Spinal cord (tissue), 9 donors: ENCODE measurements at regions not wholly inside any gene's neighbourhood (a gene's known extent, or its start where the extent isn't known, plus 50 kb on each side); places are given as distances from the start of the nearest gene placed in this dataset.
A peak's percentile ranks its signal among the peaks of the same experiment; 100 is the strongest.

Experiments used
- DNase-seq, 6 donors: peaks; one replicate each; pipeline versions ENCODE4 v3.0.0 to v3.0.0-alpha.2; 2013 to 2015; ENCODE audit warnings: low spot score in 6 of 6, low read depth in 4 of 6
- H3K27ac ChIP-seq: one replicate; pipeline ENCODE4 v1.5.1; 2013; ENCODE audit warnings: low read depth, low read length, control low read depth
- H3K27me3 ChIP-seq: one replicate; pipeline ENCODE4 v1.6.1; 2013; ENCODE audit warnings: low read length; ENCODE audit not compliant: control insufficient read depth, insufficient read depth
- H3K36me3 ChIP-seq: one replicate; pipeline ENCODE4 v1.6.1; 2013; ENCODE audit warnings: low read length; ENCODE audit not compliant: control insufficient read depth, insufficient read depth
- H3K4me1 ChIP-seq: one replicate; pipeline ENCODE4 v1.6.1; 2013; ENCODE audit warnings: low read length; ENCODE audit not compliant: control insufficient read depth, insufficient read depth
- H3K4me3 ChIP-seq: one replicate; pipeline ENCODE4 v1.5.1; 2013; ENCODE audit warnings: low read depth, low read length, control low read depth
- H3K9me3 ChIP-seq: one replicate; pipeline ENCODE4 v1.6.1; 2013; ENCODE audit warnings: low read length; ENCODE audit not compliant: control insufficient read depth, insufficient read depth
- WGBS: methylation state at CpG from one replicate; pipeline ENCODE4 v1.1.5; 2013; ENCODE audit warnings: missing lambda C conversion rate; ENCODE audit not compliant: insufficient coverage; 5-methylcytosine and 5-hydroxymethylcytosine counted together
- donor health status: healthy.

GRCh38 chr2:102978091-102978490, 216.3 kb downstream of the TMEM182 start:
- Histone ChIP-seq H3K27ac (no peak overlapping the region), H3K36me3 (no peaks in the 10 kb centered on the region), H3K4me3 (no peak overlapping the region), H3K9me3 (no peaks in the 10 kb centered on the region), H3K27me3 (no peaks in the 10 kb centered on the region), H3K4me1 (no peaks in the 10 kb centered on the region)
- 63% methylated on average over 1 of the region's 3 CpGs for WGBS
- DNase-seq, result peak in 1 of 6 donors; percentile 66

- H3K36me3 ChIP-seq, result no peaks in the 10 kb centered on the region
- H3K4me3 ChIP-seq, result no peak overlapping the region
- DNase-seq, result no peak
- no peaks in the 10 kb centered on the region for H3K9me3 ChIP-seq
- no peaks in the 10 kb centered on the region for H3K27me3 ChIP-seq
- H3K27ac ChIP-seq, result no peak overlapping the region
- no peaks in the 10 kb centered on the region for H3K4me1 ChIP-seq
- WGBS, result 83% methylated on average over 1 of the region's 4 CpGs
Measured at GRCh38 chr2:102979429-102979828, 217.6 kb downstream of the TMEM182 start.

- Histone ChIP-seq H3K4me3 (no peak overlapping the region), H3K27ac (no peak overlapping the region), H3K36me3 (no peaks in the 10 kb centered on the region), H3K9me3 (no peaks in the 10 kb centered on the region), H3K4me1 (no peaks in the 10 kb centered on the region), H3K27me3 (no peaks in the 10 kb centered on the region)
- 85% methylated on average over 2 of the region's 3 CpGs for WGBS
- peak in 1 of 6 donors; percentile 30 for DNase-seq
Measured at GRCh38 chr2:102983786-102984185, 222.0 kb downstream of the TMEM182 start.

GRCh38 chr2:102986826-102987490, 225.1 kb downstream of the TMEM182 start:
- H3K27ac ChIP-seq, result peak overlapping the region; percentile 25
- DNase-seq, result peak in 3 of 6 donors; percentile 13 to 69 (median 47)
- no peak overlapping the region for H3K4me3 ChIP-seq
- H3K4me1 ChIP-seq, result no peaks in the 10 kb centered on the region
- no peaks in the 10 kb centered on the region for H3K36me3 ChIP-seq
- H3K27me3 ChIP-seq, result no peaks in the 10 kb centered on the region
- no peaks in the 10 kb centered on the region for H3K9me3 ChIP-seq
- no CpG with 5 or more reads among the region's 5 CpGs for WGBS

GRCh38 chr2:102992607-102993006, 230.8 kb downstream of the TMEM182 start:
- H3K9me3 ChIP-seq, result no peaks in the 10 kb centered on the region
- no peaks in the 10 kb centered on the region for H3K36me3 ChIP-seq
- no peak overlapping the region for H3K27ac ChIP-seq
- no peaks in the 10 kb centered on the region for H3K4me1 ChIP-seq
- no peak for DNase-seq
- H3K4me3 ChIP-seq, result no peak overlapping the region
- H3K27me3 ChIP-seq, result no peaks in the 10 kb centered on the region
- WGBS, result no CpG with 5 or more reads among the region's 5 CpGs

- WGBS, result 100% methylated on average over 3 of the region's 5 CpGs
- peaks cover 5% of the 10 kb centered on the region for H3K9me3 ChIP-seq
- no peak for DNase-seq
- H3K27me3 ChIP-seq, result no peaks in the 10 kb centered on the region
- no peak overlapping the region for H3K27ac ChIP-seq
- no peak overlapping the region for H3K4me3 ChIP-seq
- H3K4me1 ChIP-seq, result no peaks in the 10 kb centered on the region
- no peaks in the 10 kb centered on the region for H3K36me3 ChIP-seq
Measured at GRCh38 chr2:102999958-103000357, 238.1 kb downstream of the TMEM182 start.

GRCh38 chr2:103002954-103003353, 241.1 kb downstream of the TMEM182 start:
- Histone ChIP-seq H3K36me3 (no peaks in the 10 kb centered on the region), H3K27ac (no peak overlapping the region), H3K9me3 (peaks cover 5% of the 10 kb centered on the region), H3K4me1 (no peaks in the 10 kb centered on the region), H3K27me3 (no peaks in the 10 kb centered on the region), H3K4me3 (no peak overlapping the region)
- DNase-seq, result no peak
- no CpG with 5 or more reads among the region's 4 CpGs for WGBS

GRCh38 chr2:103003750-103004260, 242.0 kb downstream of the TMEM182 start:
- Histone ChIP-seq H3K27ac (no peak overlapping the region), H3K27me3 (no peaks in the 10 kb centered on the region), H3K36me3 (no peaks in the 10 kb centered on the region), H3K4me3 (no peak overlapping the region), H3K4me1 (no peaks in the 10 kb centered on the region), H3K9me3 (peaks cover 4% of the 10 kb centered on the region)
- DNase-seq, result peak in 1 of 6 donors; percentile 95
- WGBS, result 89% methylated on average over 3 of the region's 9 CpGs

GRCh38 chr2:103004426-103004942, 242.7 kb downstream of the TMEM182 start:
- H3K4me1 ChIP-seq, result no peaks in the 10 kb centered on the region
- H3K36me3 ChIP-seq, result no peaks in the 10 kb centered on the region
- 40% methylated on average over 1 of the region's 2 CpGs for WGBS
- peaks cover 3% of the 10 kb centered on the region for H3K9me3 ChIP-seq
- no peak overlapping the region for H3K27ac ChIP-seq
- H3K4me3 ChIP-seq, result no peak overlapping the region
- H3K27me3 ChIP-seq, result no peaks in the 10 kb centered on the region
- DNase-seq, result no peak

- H3K4me1 ChIP-seq, result no peaks in the 10 kb centered on the region
- H3K36me3 ChIP-seq, result no peaks in the 10 kb centered on the region
- H3K4me3 ChIP-seq, result no peak overlapping the region
- H3K27ac ChIP-seq, result no peak overlapping the region
- DNase-seq, result no peak
- H3K27me3 ChIP-seq, result no peaks in the 10 kb centered on the region
- WGBS, result no CpG with 5 or more reads among the region's 3 CpGs
- peaks cover 3% of the 10 kb centered on the region for H3K9me3 ChIP-seq
Measured at GRCh38 chr2:103005393-103005792, 243.6 kb downstream of the TMEM182 start.
